Suprapubic skin (tissue), 4 donors: ENCODE measurements at regions not wholly inside any gene's neighbourhood (a gene's known extent, or its start where the extent isn't known, plus 50 kb on each side); places are given as distances from the start of the nearest gene placed in this dataset.

Source experiments
- CTCF ChIP-seq, 2 donors: fragments of 200-600 bp in 1 of 2; fragments of 450-650 bp in 1 of 2; sonication (generic) in 1 of 2; IDR thresholded peaks; one replicate each; pipeline ENCODE4 v1.5.1; 2016 to 2019; ENCODE audit warnings: antibody characterized with exemption in 2 of 2, mild to moderate bottlenecking in 1 of 2, moderate library complexity in 1 of 2
- EP300 ChIP-seq: sonication (generic); formaldehyde crosslinking; IDR thresholded peaks from one replicate; pipeline ENCODE4 v1.6.1; 2017; ENCODE audit warnings: antibody characterized with exemption
- POLR2A ChIP-seq, 2 donors: fragments of 450-650 bp; IDR thresholded peaks; one replicate each; pipeline ENCODE4 v1.6.1; 2017; ENCODE audit warnings: antibody characterized with exemption in 2 of 2, mild to moderate bottlenecking in 2 of 2, moderate library complexity in 2 of 2
- POLR2AphosphoS5 ChIP-seq, 3 donors: sonication (generic); formaldehyde crosslinking; IDR thresholded peaks; one replicate each; pipeline ENCODE4 v1.6.1; 2017; ENCODE audit warnings: antibody characterized with exemption in 3 of 3

- no peak for TF ChIP-seq CTCF (IDR thresholded peaks at IDR 0.05)
- TF ChIP-seq POLR2A (IDR thresholded peaks at IDR 0.05): no peak
- TF ChIP-seq EP300: no peak
- no peak for TF ChIP-seq POLR2AphosphoS5 (IDR thresholded peaks at IDR 0.05)
Measured at GRCh38 chr2:220371211-220371610, 743.8 kb downstream of the SLC4A3 start.
